ENCODE measurements at regions not wholly inside any gene's neighbourhood (a gene's known extent, or its start where the extent isn't known, plus 50 kb on each side); places are given as distances from the start of the nearest gene placed in this dataset.

DNA sequence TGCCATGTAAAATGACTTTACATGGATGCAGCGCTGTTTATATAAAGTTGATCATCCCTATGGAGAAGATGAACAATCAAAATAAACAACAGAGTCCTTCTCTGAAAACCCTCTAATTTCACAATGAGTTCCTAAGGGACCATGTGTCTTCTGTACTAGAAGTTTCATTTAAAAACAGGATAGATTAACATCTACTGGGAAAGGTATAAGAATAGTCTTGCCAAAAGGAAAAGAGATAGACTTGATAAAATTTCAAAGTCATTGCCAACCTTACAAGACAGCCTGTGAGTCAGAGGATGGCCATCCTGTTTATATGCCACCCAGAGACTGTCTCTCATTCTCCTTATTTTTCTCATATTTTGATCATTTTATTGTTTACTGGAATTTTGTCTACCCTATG lies 367.1 kb upstream of the PDE4D start:
- no peak for DNase-seq (ENCODE audit: low read depth in 2 of 2)

DNA sequence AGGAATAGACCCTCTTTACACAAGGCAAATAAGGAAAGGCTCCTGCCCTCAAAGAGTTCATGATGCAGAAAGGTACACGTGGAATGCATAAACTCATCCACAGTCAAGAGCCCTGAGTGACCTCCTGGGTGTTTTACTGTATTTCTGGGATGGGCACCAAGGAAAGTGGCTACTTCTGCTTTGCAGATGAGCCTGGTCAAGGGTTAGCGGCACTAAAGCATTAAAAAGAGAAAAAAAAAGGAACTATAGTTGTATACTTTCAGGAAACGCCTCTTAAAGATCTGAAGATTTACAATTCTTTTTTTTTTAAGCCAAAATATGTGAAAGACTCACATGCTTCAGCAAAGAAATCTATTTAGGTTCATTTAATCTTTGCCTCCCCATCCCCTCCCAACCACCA lies 366.2 kb upstream of the PDE4D start:
- no peak for DNase-seq (ENCODE audit: low read depth in 2 of 2)

- no peak for DNase-seq (ENCODE audit: low read depth in 2 of 2)
Measured at GRCh38 chr5:60257596-60258271, 364.2 kb upstream of the PDE4D start.

GRCh38 chr5:60256546-60256945 lies 363.0 kb upstream of the PDE4D start:
- no peak for DNase-seq (ENCODE audit: low read depth in 2 of 2)

DNA sequence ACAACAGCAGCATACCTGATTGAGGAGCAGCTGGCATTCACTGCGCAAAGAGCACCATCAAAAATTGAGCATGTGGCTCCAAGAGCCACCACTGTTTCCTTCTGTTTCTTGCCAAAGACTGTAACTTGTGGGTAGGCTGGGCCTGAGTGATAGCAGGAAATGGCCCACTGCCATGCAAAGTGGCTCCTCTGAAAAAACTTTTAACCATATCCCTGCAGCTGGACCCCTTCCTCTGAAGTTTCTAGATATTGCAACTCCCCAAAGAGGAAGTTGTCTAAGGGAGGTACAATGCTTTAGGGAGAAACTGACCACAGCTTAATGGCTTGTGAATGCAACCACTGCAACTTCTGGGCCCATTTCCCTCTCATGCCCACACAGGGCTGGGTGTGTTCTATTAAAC lies 355.4 kb upstream of the PDE4D start:
- DNase-seq (ENCODE audit: low read depth in 2 of 2), result no peak

DNA sequence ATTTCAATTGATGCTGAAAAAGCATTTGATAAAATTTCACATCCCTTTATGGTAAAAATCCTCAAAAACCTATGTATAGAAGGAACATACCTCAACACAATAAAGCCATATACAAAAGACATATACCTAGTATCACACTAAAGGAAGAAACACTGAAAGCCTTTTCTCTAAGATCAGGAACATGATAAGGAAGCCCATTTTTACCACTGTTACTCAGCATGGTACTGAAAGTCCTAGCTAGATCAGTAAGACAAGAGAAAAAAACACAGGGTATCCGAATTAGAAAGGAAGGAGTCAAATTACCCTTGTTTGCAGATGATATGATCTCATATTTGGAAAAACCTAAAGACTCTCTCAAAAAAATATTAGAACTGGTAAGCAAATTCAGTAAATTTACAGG lies 350.2 kb upstream of the PDE4D start:
- no peak for DNase-seq (ENCODE audit: low read depth in 2 of 2)

- DNase-seq (ENCODE audit: low read depth in 2 of 2), result no peak
Measured at GRCh38 chr5:60232036-60232795, 338.7 kb upstream of the PDE4D start.

DNA sequence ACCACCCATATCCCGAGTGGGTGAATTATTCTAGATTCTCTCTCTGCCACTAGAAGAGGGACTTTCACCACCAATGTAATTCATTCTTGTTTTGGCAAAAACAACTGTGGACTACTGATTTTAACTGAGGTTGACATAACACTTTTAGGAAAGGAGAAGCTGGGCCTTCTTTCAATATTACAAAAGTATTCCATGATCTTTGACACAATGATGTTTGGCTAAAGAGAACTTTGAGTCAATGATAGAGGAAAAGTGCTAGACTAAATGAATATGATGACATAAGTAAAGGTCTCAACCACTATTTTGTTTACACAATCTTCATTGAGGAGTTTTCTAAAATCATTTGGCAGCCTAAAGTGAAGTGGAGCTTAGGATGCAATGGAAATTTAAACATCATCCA lies 336.9 kb upstream of the PDE4D start:
- no peak for DNase-seq (ENCODE audit: low read depth in 2 of 2)

GRCh38 chr5:60229691-60230185 lies 336.2 kb upstream of the PDE4D start:
- DNase-seq (ENCODE audit: low read depth in 2 of 2), result no peak

- no peak for DNase-seq (ENCODE audit: low read depth in 2 of 2)
Measured at GRCh38 chr5:60228676-60229075, 335.1 kb upstream of the PDE4D start.

DNA sequence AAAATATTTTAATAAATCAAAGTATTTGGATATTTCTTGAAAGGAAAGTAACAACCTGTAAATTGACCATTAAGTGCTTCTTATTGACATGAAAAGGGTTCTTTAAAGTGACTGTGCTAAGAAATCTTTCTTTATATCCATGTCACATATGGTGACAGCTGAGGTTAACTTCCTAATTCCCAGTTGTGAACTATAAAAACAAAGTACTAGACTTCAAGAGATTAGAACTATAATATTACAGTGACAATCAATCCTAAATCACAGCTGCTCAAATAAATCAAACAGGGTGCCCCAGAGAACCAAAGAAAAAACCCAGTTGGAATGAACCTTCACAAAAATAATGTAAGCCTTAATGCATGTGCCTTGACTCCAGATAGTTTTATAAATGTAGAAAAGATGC lies 332.6 kb upstream of the PDE4D start:
- no peak for DNase-seq (ENCODE audit: low read depth in 2 of 2)

GRCh38 chr5:60223342-60223741 lies 329.8 kb upstream of the PDE4D start:
- no peak for DNase-seq (ENCODE audit: low read depth in 2 of 2)

- DNase-seq (ENCODE audit: low read depth in 2 of 2), result no peak
Measured at GRCh38 chr5:60219921-60220320, 326.4 kb upstream of the PDE4D start.

- no peak for DNase-seq (ENCODE audit: low read depth in 2 of 2)
Measured at GRCh38 chr5:60210810-60211209, 317.3 kb upstream of the PDE4D start.

- DNase-seq (ENCODE audit: low read depth in 2 of 2), result no peak
Measured at GRCh38 chr5:60209146-60209840, 315.8 kb upstream of the PDE4D start.

DNA sequence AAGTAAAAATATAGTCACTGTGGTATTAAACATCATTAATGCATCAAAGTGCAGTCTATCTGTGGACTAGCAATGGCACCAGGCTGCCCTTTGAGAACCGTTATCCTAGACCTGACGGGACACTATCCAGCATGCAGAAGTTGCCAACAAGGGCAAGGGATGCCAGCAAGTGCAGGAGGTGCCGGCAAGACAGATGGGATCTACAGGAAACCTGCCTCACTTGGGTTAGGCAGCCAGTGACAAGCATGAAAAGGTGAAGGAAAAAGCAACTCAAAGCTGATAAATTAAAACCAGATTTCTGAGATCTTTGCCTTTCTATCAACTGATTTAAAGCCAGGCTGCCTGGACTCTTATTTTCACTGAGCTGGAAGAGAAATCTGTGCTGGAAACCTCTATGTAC lies 315.2 kb upstream of the PDE4D start:
- no peak for DNase-seq (ENCODE audit: low read depth in 2 of 2)

DNA sequence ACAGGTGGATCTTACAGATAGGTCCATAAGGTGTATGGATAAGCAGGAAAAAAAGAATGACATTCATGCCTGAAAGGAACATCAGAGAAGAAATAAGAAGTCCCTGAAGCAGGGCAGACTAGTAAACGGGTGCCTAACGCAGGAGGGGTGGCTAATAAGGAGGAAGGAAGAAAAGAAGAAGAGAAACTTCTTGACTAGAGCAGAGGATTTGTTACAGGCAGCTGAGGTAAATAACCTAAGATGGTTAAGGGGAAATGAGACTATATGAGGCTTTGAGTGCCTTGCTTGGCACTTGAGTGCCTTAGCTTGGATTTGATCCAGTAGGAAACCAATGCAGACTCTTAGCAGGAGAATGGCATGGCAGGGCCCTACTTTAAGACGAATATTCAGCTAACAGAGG lies 313.5 kb upstream of the PDE4D start:
- no peak for DNase-seq (ENCODE audit: low read depth in 2 of 2)

DNA sequence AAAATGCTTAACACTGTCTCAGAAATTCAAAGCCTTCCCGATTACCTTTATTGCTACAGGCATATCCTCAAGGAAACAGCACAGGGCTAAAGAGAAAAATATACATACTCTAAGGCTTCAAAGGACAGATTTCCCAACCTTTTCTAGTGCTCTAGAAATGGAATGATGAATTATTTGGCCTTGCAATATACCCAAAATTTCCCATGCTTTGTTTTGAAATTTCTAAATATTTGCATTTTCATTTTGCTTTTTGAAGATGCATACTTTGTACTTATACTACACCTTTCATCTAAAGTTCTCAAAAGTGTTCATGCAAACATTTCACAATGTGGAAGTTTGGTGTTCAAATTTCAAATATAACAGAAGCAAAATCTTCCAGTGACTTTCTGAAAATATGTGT lies 312.7 kb upstream of the PDE4D start:
- no peak for DNase-seq (ENCODE audit: low read depth in 2 of 2)

DNA sequence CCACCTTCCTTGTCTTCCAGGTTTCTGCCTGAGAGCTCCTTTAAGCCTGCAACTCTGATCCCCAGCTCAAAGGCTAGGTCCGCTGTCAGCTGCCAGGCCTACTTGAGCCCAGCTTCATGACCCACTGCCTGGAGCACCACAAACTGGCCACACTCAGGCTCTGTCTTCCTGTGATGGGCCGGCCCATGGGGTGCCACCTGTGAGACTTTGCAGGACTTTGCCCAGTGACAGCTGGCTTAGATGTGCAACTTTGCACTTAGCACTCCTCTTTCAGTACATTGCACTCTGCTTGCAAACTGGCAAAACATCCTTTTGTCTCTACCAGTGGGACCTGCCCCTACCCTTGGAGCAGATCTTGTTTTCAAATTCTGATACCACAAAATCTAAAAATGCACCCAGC lies 311.5 kb upstream of the PDE4D start:
- no peak for DNase-seq (ENCODE audit: low read depth in 2 of 2)

DNA sequence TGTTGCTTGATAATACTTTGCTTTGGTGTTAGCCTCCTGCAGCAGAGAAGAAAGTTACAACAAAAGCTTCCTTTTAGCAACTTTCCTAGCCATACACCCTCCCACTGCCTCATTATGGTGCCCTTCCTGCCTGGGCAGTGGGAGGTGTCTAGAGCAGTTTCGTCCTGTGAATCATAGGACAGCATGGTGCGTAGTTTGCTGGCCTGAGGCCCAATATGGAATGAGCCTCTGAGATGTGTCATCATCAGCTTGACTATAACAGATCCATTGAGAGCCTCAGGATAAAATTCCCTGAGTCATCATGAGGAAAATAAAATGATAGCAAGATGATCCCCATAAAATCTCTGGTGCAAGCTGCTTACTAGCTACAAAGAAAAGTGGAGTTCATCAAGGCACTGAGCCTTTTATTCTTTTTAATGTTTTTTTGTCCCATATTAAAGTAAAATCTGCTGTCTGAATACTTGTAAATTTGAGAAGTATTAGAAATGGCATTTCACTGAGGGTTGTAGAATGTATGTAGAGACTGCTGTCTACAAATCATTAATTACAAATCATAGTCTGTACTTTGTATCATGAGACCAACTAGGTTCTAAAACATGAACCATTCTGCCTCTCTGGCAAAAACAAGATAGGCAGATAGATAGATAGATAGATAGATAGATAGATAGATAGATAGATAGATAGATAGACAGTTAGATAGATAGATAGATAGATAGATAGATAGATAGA lies 303.0 kb upstream of the PDE4D start:
- no peak for DNase-seq (ENCODE audit: low read depth in 2 of 2)

GRCh38 chr5:60195551-60195950 lies 302.0 kb upstream of the PDE4D start:
- no peak for DNase-seq (ENCODE audit: low read depth in 2 of 2)

DNA sequence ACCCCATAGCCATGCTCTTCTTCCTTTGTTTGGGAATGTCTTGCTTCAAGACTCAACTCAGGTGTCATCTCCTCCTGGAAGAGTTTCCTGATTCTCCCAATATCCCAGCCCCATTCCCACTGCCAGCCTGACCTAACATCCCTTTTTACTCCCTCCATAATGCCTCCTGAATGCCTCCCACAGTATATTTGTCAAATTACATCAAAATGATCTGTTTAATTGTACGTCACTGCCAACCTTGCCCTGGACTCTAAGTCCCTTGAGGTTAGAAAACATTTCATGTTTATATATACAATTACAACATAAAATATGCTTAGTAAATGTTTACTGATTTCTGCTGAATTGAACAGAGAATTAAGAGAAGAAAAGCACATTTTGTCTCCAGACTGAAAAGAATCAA lies 301.6 kb upstream of the PDE4D start:
- no peak for DNase-seq (ENCODE audit: low read depth in 2 of 2)
